ENCODE measurements at regions not wholly inside any gene's neighbourhood (a gene's known extent, or its start where the extent isn't known, plus 50 kb on each side); places are given as distances from the start of the nearest gene placed in this dataset.

GRCh38 chr12:126198516-126198915 lies 1133.3 kb downstream of the AACS start:
- DNase-seq (ENCODE audit: low spot score): no peak

- DNase-seq (ENCODE audit: low spot score): no peak
Observed at GRCh38 chr12:126198966-126199692, 1133.9 kb downstream of the AACS start.

GRCh38 chr12:126201981-126202537 lies 1136.8 kb downstream of the AACS start:
- no peak for DNase-seq (ENCODE audit: low spot score)

- DNase-seq (ENCODE audit: low spot score): no peak
Observed at GRCh38 chr12:126204326-126204725, 1139.1 kb downstream of the AACS start.

- no peak for DNase-seq (ENCODE audit: low spot score)
Observed at GRCh38 chr12:126210026-126210425, 1144.8 kb downstream of the AACS start.

- no peak for DNase-seq (ENCODE audit: low spot score)
Observed at GRCh38 chr12:126210448-126210847, 1145.2 kb downstream of the AACS start.

GRCh38 chr12:126212824-126213223 lies 1147.6 kb downstream of the AACS start:
- no peak for DNase-seq (ENCODE audit: low spot score)

- DNase-seq (ENCODE audit: low spot score): no peak
Observed at GRCh38 chr12:126218697-126219096, 1153.5 kb downstream of the AACS start.

- DNase-seq (ENCODE audit: low spot score): no peak
Observed at GRCh38 chr12:126219139-126219538, 1153.9 kb downstream of the AACS start.

GRCh38 chr12:126219654-126220279 lies 1154.5 kb downstream of the AACS start:
- no peak for DNase-seq (ENCODE audit: low spot score)

- no peak for DNase-seq (ENCODE audit: low spot score)
Observed at GRCh38 chr12:126224032-126224431, 1158.8 kb downstream of the AACS start.

GRCh38 chr12:126228936-126229335 lies 1163.7 kb downstream of the AACS start:
- DNase-seq (ENCODE audit: low spot score): no peak

- no peak for DNase-seq (ENCODE audit: low spot score)
Observed at GRCh38 chr12:126232711-126233110, 1167.5 kb downstream of the AACS start.

GRCh38 chr12:126233625-126234024 lies 1168.4 kb downstream of the AACS start:
- DNase-seq (ENCODE audit: low spot score): no peak

- no peak for DNase-seq (ENCODE audit: low spot score)
Observed at GRCh38 chr12:126243814-126244440, 1178.7 kb downstream of the AACS start.

- no peak for DNase-seq (ENCODE audit: low spot score)
Observed at GRCh38 chr12:126247936-126248335, 1182.7 kb downstream of the AACS start.

- no peak for DNase-seq (ENCODE audit: low spot score)
Observed at GRCh38 chr12:126248871-126249403, 1183.7 kb downstream of the AACS start.

- no peak for DNase-seq (ENCODE audit: low spot score)
Observed at GRCh38 chr12:126258190-126258589, 1193.0 kb downstream of the AACS start.

GRCh38 chr12:126262829-126263228 lies 1197.6 kb downstream of the AACS start:
- no peak for DNase-seq (ENCODE audit: low spot score)

GRCh38 chr12:126268222-126268621 lies 1203.0 kb downstream of the AACS start:
- DNase-seq (ENCODE audit: low spot score): no peak

GRCh38 chr12:126271159-126271558 lies 1205.9 kb downstream of the AACS start:
- no peak for DNase-seq (ENCODE audit: low spot score)

- DNase-seq (ENCODE audit: low spot score): no peak
Observed at GRCh38 chr12:126282691-126283090, 1217.5 kb downstream of the AACS start.

GRCh38 chr12:126286203-126286602 lies 1221.0 kb downstream of the AACS start:
- no peak for DNase-seq (ENCODE audit: low spot score)
